ENCODE measurements at regions not wholly inside any gene's neighbourhood (a gene's known extent, or its start where the extent isn't known, plus 50 kb on each side); places are given as distances from the start of the nearest gene placed in this dataset.

DNA sequence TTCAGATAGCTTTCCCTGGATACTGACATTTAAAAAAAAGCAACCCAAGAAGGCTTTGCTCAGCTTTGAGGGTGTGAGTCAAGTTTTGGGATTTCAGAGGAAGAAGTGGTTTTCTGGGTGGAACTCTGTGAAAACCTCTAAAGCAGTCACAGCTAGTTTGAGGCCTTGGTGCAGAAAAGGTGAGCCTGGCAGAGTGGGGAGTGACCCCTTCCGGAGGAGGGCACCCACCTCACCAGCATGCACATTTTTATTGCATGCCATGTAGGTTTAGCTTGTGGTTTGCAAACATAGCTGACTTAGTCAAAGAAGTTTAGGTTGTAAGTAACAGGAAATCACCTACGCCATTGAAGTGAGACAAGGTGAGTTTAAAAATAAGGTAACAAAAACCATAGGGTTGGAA lies 146.8 kb upstream of the PMEPA1 start:
- TF ChIP-seq, protein P1, sequence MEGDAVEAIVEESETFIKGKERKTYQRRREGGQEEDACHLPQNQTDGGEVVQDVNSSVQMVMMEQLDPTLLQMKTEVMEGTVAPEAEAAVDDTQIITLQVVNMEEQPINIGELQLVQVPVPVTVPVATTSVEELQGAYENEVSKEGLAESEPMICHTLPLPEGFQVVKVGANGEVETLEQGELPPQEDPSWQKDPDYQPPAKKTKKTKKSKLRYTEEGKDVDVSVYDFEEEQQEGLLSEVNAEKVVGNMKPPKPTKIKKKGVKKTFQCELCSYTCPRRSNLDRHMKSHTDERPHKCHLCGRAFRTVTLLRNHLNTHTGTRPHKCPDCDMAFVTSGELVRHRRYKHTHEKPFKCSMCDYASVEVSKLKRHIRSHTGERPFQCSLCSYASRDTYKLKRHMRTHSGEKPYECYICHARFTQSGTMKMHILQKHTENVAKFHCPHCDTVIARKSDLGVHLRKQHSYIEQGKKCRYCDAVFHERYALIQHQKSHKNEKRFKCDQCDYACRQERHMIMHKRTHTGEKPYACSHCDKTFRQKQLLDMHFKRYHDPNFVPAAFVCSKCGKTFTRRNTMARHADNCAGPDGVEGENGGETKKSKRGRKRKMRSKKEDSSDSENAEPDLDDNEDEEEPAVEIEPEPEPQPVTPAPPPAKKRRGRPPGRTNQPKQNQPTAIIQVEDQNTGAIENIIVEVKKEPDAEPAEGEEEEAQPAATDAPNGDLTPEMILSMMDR (conservative IDR thresholded peaks at IDR 0.05; ENCODE audit: low read depth, low read length): peak; percentile 28; the same call in 1 of the 2 replicates
- TF ChIP-seq EZH2phosphoT487 (IDR thresholded peaks at IDR 0.05; ENCODE audit: borderline replicate concordance, low read length) (no peak), EZH2 (IDR thresholded peaks at IDR 0.05; ENCODE audit: low read length, unreplicated experiment) (no peak)
